ENCODE measurements at regions not wholly inside any gene's neighbourhood (a gene's known extent, or its start where the extent isn't known, plus 50 kb on each side); places are given as distances from the start of the nearest gene placed in this dataset.

DNA sequence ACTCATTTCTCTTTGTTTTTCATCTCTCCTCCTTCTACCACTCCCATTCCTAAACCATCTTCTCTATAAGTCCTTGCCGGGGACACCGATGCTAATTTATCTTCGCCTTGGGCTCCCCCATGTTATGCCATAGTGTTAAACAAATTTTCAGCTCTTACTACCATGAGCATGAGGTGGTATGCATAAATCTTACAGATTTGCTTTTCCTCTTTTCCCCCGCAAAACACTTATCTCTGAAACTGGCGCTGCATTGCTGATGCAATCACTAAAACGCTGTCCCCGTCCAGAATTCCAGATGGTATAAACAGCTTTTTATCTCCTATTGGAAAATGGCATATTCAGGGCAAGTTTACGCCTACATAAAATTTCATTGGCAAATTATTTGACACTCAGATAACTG lies 673.6 kb upstream of the CDH8 start:
- TF ChIP-seq, protein P1, sequence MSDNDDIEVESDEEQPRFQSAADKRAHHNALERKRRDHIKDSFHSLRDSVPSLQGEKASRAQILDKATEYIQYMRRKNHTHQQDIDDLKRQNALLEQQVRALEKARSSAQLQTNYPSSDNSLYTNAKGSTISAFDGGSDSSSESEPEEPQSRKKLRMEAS (IDR thresholded peaks at IDR 0.05; ENCODE audit: low read depth, low read length), result no peak
- TF ChIP-seq, protein P2, sequence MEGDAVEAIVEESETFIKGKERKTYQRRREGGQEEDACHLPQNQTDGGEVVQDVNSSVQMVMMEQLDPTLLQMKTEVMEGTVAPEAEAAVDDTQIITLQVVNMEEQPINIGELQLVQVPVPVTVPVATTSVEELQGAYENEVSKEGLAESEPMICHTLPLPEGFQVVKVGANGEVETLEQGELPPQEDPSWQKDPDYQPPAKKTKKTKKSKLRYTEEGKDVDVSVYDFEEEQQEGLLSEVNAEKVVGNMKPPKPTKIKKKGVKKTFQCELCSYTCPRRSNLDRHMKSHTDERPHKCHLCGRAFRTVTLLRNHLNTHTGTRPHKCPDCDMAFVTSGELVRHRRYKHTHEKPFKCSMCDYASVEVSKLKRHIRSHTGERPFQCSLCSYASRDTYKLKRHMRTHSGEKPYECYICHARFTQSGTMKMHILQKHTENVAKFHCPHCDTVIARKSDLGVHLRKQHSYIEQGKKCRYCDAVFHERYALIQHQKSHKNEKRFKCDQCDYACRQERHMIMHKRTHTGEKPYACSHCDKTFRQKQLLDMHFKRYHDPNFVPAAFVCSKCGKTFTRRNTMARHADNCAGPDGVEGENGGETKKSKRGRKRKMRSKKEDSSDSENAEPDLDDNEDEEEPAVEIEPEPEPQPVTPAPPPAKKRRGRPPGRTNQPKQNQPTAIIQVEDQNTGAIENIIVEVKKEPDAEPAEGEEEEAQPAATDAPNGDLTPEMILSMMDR (IDR thresholded peaks at IDR 0.05; ENCODE audit: low read depth, low read length), result no peak
- TF ChIP-seq MYC (IDR thresholded peaks at IDR 0.05; ENCODE audit: low read depth, low read length), result no peak
